ENCODE measurements at regions not wholly inside any gene's neighbourhood (a gene's known extent, or its start where the extent isn't known, plus 50 kb on each side); places are given as distances from the start of the nearest gene placed in this dataset.
A peak's percentile ranks its signal among the peaks of the same experiment; 100 is the strongest.

DNA sequence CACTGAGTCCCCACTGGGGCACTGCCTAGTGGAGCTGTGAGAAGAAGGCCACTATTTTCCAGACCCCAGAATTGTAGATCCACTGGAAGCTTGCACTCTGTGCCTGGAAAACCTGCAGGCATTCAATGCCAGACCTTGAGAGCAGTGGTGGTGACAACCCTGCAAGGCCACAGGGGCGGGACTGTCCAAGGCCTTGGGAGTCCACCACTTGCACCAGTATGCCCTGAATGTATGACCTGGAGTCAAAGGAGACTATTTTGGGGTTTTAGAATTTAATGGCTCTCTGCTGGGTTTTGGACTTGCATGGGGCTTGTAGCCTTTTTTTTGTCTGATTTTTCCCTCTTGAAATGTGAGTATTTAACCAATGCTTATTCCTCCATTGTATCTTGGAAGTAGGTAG lies 145.8 kb downstream of the MSN start:
- TF ChIP-seq, protein P1, sequence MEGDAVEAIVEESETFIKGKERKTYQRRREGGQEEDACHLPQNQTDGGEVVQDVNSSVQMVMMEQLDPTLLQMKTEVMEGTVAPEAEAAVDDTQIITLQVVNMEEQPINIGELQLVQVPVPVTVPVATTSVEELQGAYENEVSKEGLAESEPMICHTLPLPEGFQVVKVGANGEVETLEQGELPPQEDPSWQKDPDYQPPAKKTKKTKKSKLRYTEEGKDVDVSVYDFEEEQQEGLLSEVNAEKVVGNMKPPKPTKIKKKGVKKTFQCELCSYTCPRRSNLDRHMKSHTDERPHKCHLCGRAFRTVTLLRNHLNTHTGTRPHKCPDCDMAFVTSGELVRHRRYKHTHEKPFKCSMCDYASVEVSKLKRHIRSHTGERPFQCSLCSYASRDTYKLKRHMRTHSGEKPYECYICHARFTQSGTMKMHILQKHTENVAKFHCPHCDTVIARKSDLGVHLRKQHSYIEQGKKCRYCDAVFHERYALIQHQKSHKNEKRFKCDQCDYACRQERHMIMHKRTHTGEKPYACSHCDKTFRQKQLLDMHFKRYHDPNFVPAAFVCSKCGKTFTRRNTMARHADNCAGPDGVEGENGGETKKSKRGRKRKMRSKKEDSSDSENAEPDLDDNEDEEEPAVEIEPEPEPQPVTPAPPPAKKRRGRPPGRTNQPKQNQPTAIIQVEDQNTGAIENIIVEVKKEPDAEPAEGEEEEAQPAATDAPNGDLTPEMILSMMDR (IDR thresholded peaks at IDR 0.05; ENCODE audit: low read depth, low read length) = no peak
- TF ChIP-seq POLR2A (IDR thresholded peaks at IDR 0.05; ENCODE audit: extremely low read depth, insufficient read length) = no peak
- TF ChIP-seq, protein P2, sequence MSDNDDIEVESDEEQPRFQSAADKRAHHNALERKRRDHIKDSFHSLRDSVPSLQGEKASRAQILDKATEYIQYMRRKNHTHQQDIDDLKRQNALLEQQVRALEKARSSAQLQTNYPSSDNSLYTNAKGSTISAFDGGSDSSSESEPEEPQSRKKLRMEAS (IDR thresholded peaks at IDR 0.05; ENCODE audit: low read depth, low read length) = no peak
- TF ChIP-seq MYC (IDR thresholded peaks at IDR 0.05; ENCODE audit: low read depth, low read length) = no peak
- no peak for DNase-seq (ENCODE audit: low read depth)

DNA sequence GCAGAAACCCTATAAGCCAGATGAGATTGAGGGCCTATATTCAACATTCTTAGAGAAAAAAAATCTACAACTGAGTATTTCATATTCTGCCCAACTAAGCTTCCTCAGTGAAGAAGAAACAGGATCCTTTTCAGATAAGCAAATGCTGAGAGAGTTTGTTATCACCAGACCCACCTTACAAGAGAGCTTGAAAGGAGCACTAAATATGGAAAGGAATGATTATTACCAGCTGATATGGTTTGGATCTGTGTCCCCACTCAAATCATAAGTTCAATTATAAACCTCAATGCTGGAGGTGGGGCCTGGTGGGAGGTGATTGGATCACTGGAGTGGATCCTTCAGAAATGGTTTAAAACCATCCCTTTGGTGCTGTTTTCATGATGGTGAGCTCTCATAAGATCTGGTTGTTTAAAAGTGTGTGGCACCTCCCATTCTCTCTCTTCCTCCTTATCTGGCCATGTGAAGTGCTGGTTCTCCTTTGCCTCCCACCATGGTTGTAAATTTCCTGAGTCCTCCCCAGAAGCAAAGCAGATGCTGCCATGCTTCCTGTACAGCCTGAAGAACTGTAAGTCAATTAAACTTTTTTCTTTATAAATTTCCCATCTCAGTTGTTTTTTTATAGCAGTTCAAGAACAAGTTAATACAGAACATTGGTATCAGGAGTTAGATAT lies 144.2 kb downstream of the MSN start:
- DNase-seq (ENCODE audit: low read depth) = peak; percentile 3
- H3K4me3 ChIP-seq (ENCODE audit: low read depth, low read length) = no peak overlapping the region
- TF ChIP-seq, protein P1 (IDR thresholded peaks at IDR 0.05; ENCODE audit: low read depth, low read length) = no peak
- TF ChIP-seq, protein P2 (IDR thresholded peaks at IDR 0.05; ENCODE audit: low read depth, low read length) = no peak
- no peak for TF ChIP-seq MYC (IDR thresholded peaks at IDR 0.05; ENCODE audit: low read depth, low read length)
- no peak for TF ChIP-seq POLR2A (IDR thresholded peaks at IDR 0.05; ENCODE audit: extremely low read depth, insufficient read length)

More for the DNA sequence above, 145.8 kb downstream of the MSN start:
- H3K4me3 ChIP-seq (ENCODE audit: low read depth, low read length) = no peak overlapping the region
